Hypothalamus (tissue), 51 donors: ENCODE measurements at regions not wholly inside any gene's neighbourhood (a gene's known extent, or its start where the extent isn't known, plus 50 kb on each side); places are given as distances from the start of the nearest gene placed in this dataset.

Experiments
- DNase-seq, 51 donors: peaks; one replicate each; lab custom pipeline; 2025; lab: John Stamatoyannopoulos, UW

GRCh38 chr3:59310736-59311135 lies 260.9 kb upstream of the CFAP20DC start:
- no peak for DNase-seq

GRCh38 chr3:59308684-59309083 lies 258.9 kb upstream of the CFAP20DC start:
- DNase-seq, result no peak

DNA sequence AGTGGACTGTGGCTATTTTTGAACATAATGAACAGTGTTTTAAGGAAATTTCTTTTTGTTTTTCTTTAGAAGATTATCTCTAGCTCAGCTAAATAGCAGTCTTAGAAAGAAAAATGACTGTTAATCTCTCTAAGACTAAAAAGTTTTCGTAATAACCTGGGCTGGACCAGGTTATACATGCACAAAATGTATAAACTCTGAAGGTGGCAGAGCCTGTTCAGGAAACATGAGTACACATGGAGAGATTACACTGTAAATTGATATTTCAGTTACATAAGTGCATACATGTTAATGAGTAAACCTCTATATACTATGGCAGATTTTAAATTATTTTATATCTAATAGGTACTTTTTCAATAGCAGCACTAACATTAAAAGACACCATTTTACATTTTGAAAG lies 258.2 kb upstream of the CFAP20DC start:
- DNase-seq, result no peak

DNA sequence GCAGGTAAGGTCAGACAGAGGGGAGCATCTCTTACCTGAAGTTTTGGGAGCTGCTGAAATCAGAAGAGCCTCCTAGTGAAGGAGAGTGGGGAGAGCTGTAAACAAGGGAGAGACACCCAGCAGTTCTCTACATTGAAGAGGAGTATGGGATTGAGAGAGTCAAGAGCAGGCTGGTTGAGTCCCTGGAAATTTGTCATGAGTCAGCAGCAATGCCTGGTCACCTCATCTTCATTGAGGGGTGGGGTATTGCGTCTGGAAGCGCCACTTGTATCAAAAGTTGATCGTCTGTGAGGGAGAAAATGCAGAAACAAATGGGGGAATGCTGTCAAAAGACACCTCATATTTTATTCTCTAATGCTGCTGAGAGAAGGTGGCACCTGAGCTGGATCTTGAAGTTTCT lies 256.6 kb upstream of the CFAP20DC start:
- no peak for DNase-seq

DNA sequence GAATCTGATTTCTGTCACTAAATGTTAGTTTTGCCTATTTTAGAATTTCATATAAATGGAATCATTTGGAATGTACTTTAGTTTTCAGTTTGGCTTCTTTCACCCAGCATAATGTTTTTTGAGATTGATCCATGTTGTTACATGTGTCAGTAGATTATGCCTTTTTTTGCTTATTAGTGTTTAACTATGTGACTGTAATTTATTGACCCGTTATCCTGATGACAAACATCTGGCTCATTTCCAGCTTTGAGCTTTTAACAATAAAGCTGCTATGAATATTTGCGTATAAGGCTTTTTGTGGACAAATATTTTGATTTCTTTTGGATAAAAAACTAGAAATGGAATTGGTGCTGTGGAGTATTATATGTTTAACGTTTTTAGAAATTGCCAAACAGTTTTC lies 254.5 kb upstream of the CFAP20DC start:
- no peak for DNase-seq

DNA sequence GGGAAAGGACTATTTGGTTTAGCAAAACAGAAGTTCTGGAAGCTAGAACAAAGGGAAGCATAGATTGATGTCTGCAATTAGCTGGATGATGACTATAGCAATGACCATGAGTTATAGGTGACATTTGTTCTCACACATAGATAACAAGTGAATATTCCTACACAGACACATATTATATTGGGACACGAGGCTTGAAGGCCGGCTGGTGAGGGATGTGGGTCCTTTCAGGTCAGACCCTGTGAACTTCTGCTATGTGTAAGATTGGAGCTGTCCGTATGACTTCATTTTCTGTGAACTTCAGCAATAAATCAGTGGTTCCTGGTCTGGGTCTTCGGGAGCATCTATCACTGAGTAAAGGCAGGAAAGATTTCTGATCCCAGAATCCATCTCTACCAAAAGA lies 253.6 kb upstream of the CFAP20DC start:
- no peak for DNase-seq

- no peak for DNase-seq
Measured at GRCh38 chr3:59302442-59302841, 252.6 kb upstream of the CFAP20DC start.

DNA sequence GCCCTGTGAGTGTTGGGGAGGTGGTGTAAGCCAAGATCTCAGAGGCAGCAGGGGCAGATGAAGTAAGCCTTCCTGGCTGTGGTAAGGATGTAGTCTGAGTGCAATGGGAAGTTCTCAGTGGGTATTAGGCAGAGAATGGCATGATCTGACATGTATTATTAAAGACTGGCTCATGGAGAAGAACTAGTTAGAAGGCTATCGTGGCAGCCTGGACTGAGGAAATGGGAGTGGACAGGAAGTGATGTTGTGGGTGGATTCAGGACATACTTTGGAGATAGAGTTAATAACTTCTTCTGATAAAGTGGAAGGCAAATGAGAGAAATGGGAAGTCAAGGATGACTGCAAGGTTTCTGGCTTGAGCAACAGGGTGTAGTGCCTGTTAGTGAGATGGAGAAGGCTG lies 250.9 kb upstream of the CFAP20DC start:
- no peak for DNase-seq

- DNase-seq, result no peak
Measured at GRCh38 chr3:59299561-59299960, 249.7 kb upstream of the CFAP20DC start.

GRCh38 chr3:59290358-59290757 lies 240.5 kb upstream of the CFAP20DC start:
- DNase-seq, result no peak

DNA sequence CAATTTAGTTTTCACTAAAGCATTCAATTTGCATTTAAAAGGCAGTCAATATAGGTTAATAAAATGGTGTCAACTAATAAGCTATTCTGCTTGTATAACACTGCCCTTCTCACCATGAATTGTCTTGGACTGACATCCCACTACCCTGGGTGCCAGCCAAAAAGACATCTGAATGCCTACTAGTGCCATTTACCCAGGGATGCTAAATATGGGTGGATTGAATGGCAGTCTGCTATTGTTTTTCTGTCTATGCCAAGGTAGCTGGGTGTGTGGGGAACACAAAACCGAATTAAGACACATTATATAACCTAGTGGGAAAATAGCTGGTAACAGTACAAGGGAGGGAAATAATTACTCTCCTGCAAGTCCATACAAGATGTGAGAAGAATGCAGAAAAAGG lies 240.0 kb upstream of the CFAP20DC start:
- no peak for DNase-seq

- no peak for DNase-seq
Measured at GRCh38 chr3:59288951-59289350, 239.1 kb upstream of the CFAP20DC start.

DNA sequence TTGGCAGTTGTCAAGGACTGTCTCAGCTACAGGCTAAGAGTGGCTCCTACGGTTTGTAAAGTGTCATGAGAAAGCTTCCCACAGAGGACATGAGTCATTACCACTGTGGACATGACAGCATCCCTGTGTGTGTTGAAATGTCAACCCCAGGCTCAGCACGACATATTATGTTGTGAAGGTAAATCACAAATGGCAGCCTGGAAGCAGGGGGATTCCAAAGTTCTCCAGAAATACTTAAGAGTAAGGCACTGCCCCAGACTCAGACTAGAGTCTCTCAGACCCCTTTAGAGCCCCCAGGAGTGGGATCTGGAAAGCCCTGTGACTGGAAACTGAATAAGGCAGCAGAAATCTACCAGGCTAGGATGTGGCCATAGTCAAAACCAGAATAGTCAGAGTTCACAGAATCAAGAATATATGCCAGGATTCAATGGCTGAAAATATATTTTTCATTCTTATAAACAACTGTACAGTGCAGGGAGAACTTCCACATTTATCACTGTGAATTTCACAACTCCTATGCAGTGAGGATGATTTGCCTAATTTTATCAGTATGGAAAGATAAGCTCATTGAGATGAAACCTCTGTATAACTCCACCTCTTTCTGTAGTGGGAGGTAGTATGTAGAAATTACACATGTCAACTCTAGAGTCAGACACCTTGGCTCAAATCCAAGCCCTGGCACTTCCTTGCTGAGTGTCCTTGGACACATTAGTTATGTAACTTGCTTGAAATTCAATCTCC lies 237.1 kb upstream of the CFAP20DC start:
- DNase-seq, result no peak

- DNase-seq, result no peak
Measured at GRCh38 chr3:59285560-59285959, 235.7 kb upstream of the CFAP20DC start.

GRCh38 chr3:59284926-59285325 lies 235.1 kb upstream of the CFAP20DC start:
- DNase-seq, result no peak

- no peak for DNase-seq
Measured at GRCh38 chr3:59280113-59280512, 230.3 kb upstream of the CFAP20DC start.

- DNase-seq, result no peak
Measured at GRCh38 chr3:59277816-59278215, 228.0 kb upstream of the CFAP20DC start.

GRCh38 chr3:59277201-59277600 lies 227.4 kb upstream of the CFAP20DC start:
- DNase-seq, result no peak

GRCh38 chr3:59273976-59274375 lies 224.2 kb upstream of the CFAP20DC start:
- DNase-seq, result no peak

DNA sequence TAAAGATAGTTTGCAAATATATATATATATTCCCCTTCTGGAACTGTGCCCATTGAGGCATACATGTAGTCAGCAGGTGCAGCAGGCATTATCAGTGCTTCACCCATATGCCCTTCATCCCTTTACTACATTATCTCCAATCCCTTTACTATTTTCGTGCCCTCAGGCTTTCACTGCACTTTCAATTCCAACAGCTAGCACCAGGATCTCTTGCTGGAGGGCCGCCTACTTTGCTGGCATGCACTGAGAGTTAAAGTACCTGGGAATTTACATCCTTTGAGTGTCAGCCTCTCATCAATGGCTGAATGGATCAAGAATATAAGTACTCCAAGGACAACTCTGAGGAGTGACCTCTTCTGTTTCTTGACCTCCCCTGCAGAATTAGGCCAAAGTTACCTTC lies 222.1 kb upstream of the CFAP20DC start:
- no peak for DNase-seq

GRCh38 chr3:59270921-59271320 lies 221.1 kb upstream of the CFAP20DC start:
- no peak for DNase-seq

DNA sequence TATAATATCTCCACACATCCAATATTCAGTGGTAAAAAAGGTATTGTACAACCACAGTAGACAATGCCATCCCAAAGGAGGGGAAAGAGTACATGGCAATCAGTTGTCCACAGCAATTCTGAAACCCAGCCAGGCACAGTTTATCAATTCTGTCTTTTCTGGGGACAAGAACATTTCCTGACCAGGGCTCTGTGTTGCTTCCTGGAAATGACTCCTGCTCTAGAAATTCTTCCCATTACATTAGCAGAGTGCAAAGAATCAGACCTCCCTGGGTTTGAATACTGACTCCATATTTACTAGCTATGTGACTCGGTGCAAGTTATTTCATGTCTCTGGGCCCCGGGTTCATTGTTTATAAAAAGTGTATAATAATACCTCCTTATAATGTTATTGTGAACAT lies 220.4 kb upstream of the CFAP20DC start:
- no peak for DNase-seq

- DNase-seq, result no peak
Measured at GRCh38 chr3:59268170-59268569, 218.3 kb upstream of the CFAP20DC start.
